HCT116 (cell line): ENCODE measurements at regions not wholly inside any gene's neighbourhood (a gene's known extent, or its start where the extent isn't known, plus 50 kb on each side); places are given as distances from the start of the nearest gene placed in this dataset.

Source experiments
- ATAC-seq: fragments of 200-7000 bp; cut with Tn5 transposase; 2 replicates; pipeline ENCODE4 v1.9.1; 2020; ENCODE audit warnings: mild to moderate bottlenecking, moderate library complexity
- BruUV-seq: library from RNA; stranded (reverse); fragments of 400-500 nt; replicated peaks from 2 replicates; lab custom pipeline; 2021; lab: Mats Ljungman, UMichigan
- CTCF ChIA-PET: fragments of 300-600 bp; sonication (Branson Sonifier 250); formaldehyde crosslinking; loops from one replicate; lab custom pipeline; 2021; ENCODE audit warnings: antibody characterized with exemption; lab: Charles Lee
- POLR2A ChIA-PET: fragments of 300-600, 350-600 bp; sonication (Branson Sonifier 250); formaldehyde crosslinking; loops from one replicate; lab custom pipeline; 2021; ENCODE audit warnings: antibody characterized with exemption; lab: Charles Lee
- RAD21 ChIA-PET, 2 experiments: fragments of 300-600 bp; sonication (Branson Sonifier 250); formaldehyde crosslinking; loops; one replicate each; lab custom pipeline; 2023; ENCODE audit warnings: low total read pairs in 2 of 2; ENCODE audit not compliant: uncharacterized antibody in 2 of 2, unreplicated experiment in 2 of 2, low non-redundant PET in 1 of 2; lab: Charles Lee
- DNase-seq: peaks from one replicate; pipeline ENCODE4 v3.0.0-alpha.2; 2010; ENCODE audit warnings: low read depth, low spot score
- H2AFZ ChIP-seq: fragments of 200-600 bp; shearing (Covaris generic), sonication (generic); 2 replicates; pipeline ENCODE4 v1.6.1; 2017; ENCODE audit warnings: low read depth, mixed run types, mixed read lengths, antibody characterized with exemption, low read length; ENCODE audit not compliant: poor library complexity, severe bottlenecking
- H3K27ac ChIP-seq: 2 replicates; pipeline ENCODE4 v1.5.1; 2012; ENCODE audit warnings: low read depth, low read length
- H3K27me3 ChIP-seq: fragments of 200-600 bp; sonication (generic); 2 replicates; pipeline ENCODE4 v1.6.1; 2016; ENCODE audit warnings: mixed run types, low read length, mixed read lengths; ENCODE audit not compliant: insufficient read depth
- H3K36me3 ChIP-seq, 2 experiments: fragments of 200-500 bp in 1 of 2; fragments of 200-600 bp in 1 of 2; sonication (Bioruptor generic) in 1 of 2; sonication (generic) in 1 of 2; 2 replicates each; pipeline versions ENCODE4 v1.5.1 to v1.6.1; 2014 to 2016; ENCODE audit warnings: low read length in 2 of 2, inconsistent platforms in 1 of 2, mixed read lengths in 1 of 2, mixed run types in 1 of 2; ENCODE audit not compliant: insufficient read depth in 2 of 2, control insufficient read depth in 1 of 2
- H3K4me1 ChIP-seq, 2 experiments: fragments of 200-600 bp in 1 of 2; sonication (generic) in 1 of 2; 2 replicates each; pipeline versions ENCODE4 v1.5.1 to v1.6.1; 2012 to 2017; ENCODE audit warnings: low read length in 2 of 2, inconsistent platforms in 1 of 2, mild to moderate bottlenecking in 1 of 2, mixed read lengths in 1 of 2, mixed run types in 1 of 2, moderate library complexity in 1 of 2; ENCODE audit not compliant: insufficient read depth in 2 of 2, control insufficient read depth in 1 of 2
- H3K4me2 ChIP-seq: fragments of 200-600 bp; sonication (generic); 2 replicates; pipeline ENCODE4 v1.6.1; 2017; ENCODE audit warnings: mixed run types, low read length, mixed read lengths
- H3K4me3 ChIP-seq, 2 experiments: fragments of 200-600 bp in 1 of 2; sonication (generic) in 1 of 2; replicated peaks in 1 of 2; 2 replicates each; pipeline ENCODE4 v1.5.1; 2011 to 2016; ENCODE audit warnings: low read length in 2 of 2, control low read depth in 1 of 2, low read depth in 1 of 2, mild to moderate bottlenecking in 1 of 2, mixed read lengths in 1 of 2, mixed run types in 1 of 2
- H3K79me2 ChIP-seq: fragments of 200-600 bp; sonication (generic); 2 replicates; pipeline ENCODE4 v1.6.1; 2017; ENCODE audit warnings: mild to moderate bottlenecking, mixed run types, low read length, moderate library complexity, mixed read lengths; ENCODE audit not compliant: insufficient read depth
- H3K9ac ChIP-seq: fragments of 200-600 bp; sonication (generic); 2 replicates; pipeline ENCODE4 v1.6.1; 2016; ENCODE audit warnings: low read length, mixed read lengths
- H3K9me2 ChIP-seq: fragments of 200-600 bp; sonication (generic), shearing (Covaris generic); 2 replicates; pipeline ENCODE4 v1.6.1; 2017; ENCODE audit warnings: mixed run types, mild to moderate bottlenecking, moderate library complexity; ENCODE audit not compliant: insufficient read depth
- H3K9me3 ChIP-seq, 2 experiments: fragments of 200-500 bp in 1 of 2; fragments of 200-600 bp in 1 of 2; sonication (Bioruptor generic) in 1 of 2; sonication (generic) in 1 of 2; 2 replicates each; pipeline ENCODE4 v1.6.1; 2014 to 2017; ENCODE audit warnings: low read length in 2 of 2, mixed read lengths in 2 of 2, inconsistent platforms in 1 of 2, low read depth in 1 of 2, mild to moderate bottlenecking in 1 of 2, mixed run types in 1 of 2, moderate library complexity in 1 of 2; ENCODE audit not compliant: control insufficient read depth in 1 of 2, insufficient read depth in 1 of 2
- H4K20me1 ChIP-seq: fragments of 200-600 bp; sonication (generic), shearing (Covaris generic); 2 replicates; pipeline ENCODE4 v1.6.1; 2017; ENCODE audit warnings: mixed run types, mild to moderate bottlenecking, moderate library complexity; ENCODE audit not compliant: insufficient read depth
- CBX3 ChIP-seq: IDR thresholded peaks from 2 replicates; pipeline ENCODE4 v1.6.1; 2012; ENCODE audit warnings: low read depth
- CEBPB ChIP-seq: IDR thresholded peaks from 2 replicates; pipeline ENCODE4 v1.6.1; 2012; ENCODE audit warnings: low read depth
- CTCF ChIP-seq, 3 experiments: fragments of 200-600 bp in 1 of 3; sonication (generic) in 1 of 3; IDR thresholded peaks in 2 of 3; conservative IDR thresholded peaks in 1 of 3; 2 replicates each; pipeline ENCODE4 v1.5.1; 2012 to 2017; ENCODE audit warnings: low read depth in 2 of 3, low read length in 2 of 3, antibody characterized with exemption in 1 of 3, borderline replicate concordance in 1 of 3, control low read depth in 1 of 3, mild to moderate bottlenecking in 1 of 3, mixed read lengths in 1 of 3, mixed run types in 1 of 3, moderate library complexity in 1 of 3; ENCODE audit not compliant: insufficient read depth in 1 of 3
- EGR1 ChIP-seq: IDR thresholded peaks from 2 replicates; pipeline ENCODE4 v1.6.1; 2012; ENCODE audit warnings: low read depth
- EZH2 ChIP-seq: fragments of 200-600 bp; sonication (generic); IDR thresholded peaks from 2 replicates; pipeline ENCODE4 v1.6.1; 2017; ENCODE audit warnings: antibody characterized with exemption, mixed run types
- EZH2phosphoT487 ChIP-seq: fragments of 200-600 bp; IDR thresholded peaks from 2 replicates; pipeline ENCODE4 v1.6.1; 2018; ENCODE audit warnings: antibody characterized with exemption, borderline replicate concordance
- FOSL1 ChIP-seq: IDR thresholded peaks from 2 replicates; pipeline ENCODE4 v1.6.1; 2012; ENCODE audit warnings: low read depth
- POLR2A ChIP-seq: IDR thresholded peaks from 2 replicates; pipeline ENCODE4 v1.7.0; 2011; ENCODE audit warnings: borderline replicate concordance; ENCODE audit not compliant: insufficient read depth, insufficient read length; ENCODE audit errors: extremely low read depth
- POLR2AphosphoS5 ChIP-seq: IDR thresholded peaks from 2 replicates; pipeline ENCODE4 v1.6.1; 2011; ENCODE audit warnings: mild to moderate bottlenecking, low read depth, low read length, moderate library complexity
- RAD21 ChIP-seq: IDR thresholded peaks from 2 replicates; pipeline ENCODE4 v1.6.1; 2012; ENCODE audit warnings: low read depth, mild to moderate bottlenecking
- REST ChIP-seq: IDR thresholded peaks from 2 replicates; pipeline ENCODE4 v1.6.1; 2012; ENCODE audit warnings: low read depth
- SIN3A ChIP-seq: IDR thresholded peaks from 2 replicates; pipeline ENCODE4 v1.6.1; 2012; ENCODE audit warnings: low read depth
- SRF ChIP-seq: IDR thresholded peaks from 2 replicates; pipeline ENCODE4 v1.6.1; 2012; ENCODE audit warnings: low read depth
- TCF7L2 ChIP-seq: IDR thresholded peaks from 2 replicates; pipeline ENCODE4 v1.7.0; 2011; ENCODE audit warnings: borderline replicate concordance, inconsistent platforms; ENCODE audit not compliant: insufficient read depth, insufficient read length; ENCODE audit errors: extremely low read depth
- YY1 ChIP-seq: IDR thresholded peaks from 2 replicates; pipeline ENCODE4 v1.6.1; 2011; ENCODE audit warnings: low read length, low read depth, moderate library complexity, mild to moderate bottlenecking; ENCODE audit not compliant: insufficient replicate concordance; ENCODE audit errors: extremely low read depth
- ZFX ChIP-seq: fragments of 450-650 bp; IDR thresholded peaks from 2 replicates; pipeline ENCODE4 v1.6.1; 2017
- intact Hi-C: fragments of 100-400 bp; cut with micrococcal nuclease; formaldehyde crosslinking; loops from 2 replicates; pipeline ENCODE4 v1.10.0; 2022

GRCh38 chr13:80604098-80604497, 263.2 kb upstream of the SPRY2 start:
- Histone ChIP-seq H3K4me1 (no peaks in the 10 kb centered on the region), H3K4me3 (no peak overlapping the region), H3K9me3 (no peaks in the 10 kb centered on the region), H4K20me1 (no peaks in the 10 kb centered on the region), H2AFZ (no peak overlapping the region), H3K4me2 (no peak overlapping the region), H3K79me2 (no peaks in the 10 kb centered on the region), H3K9ac (no peak overlapping the region), H3K27ac (no peak overlapping the region), H3K27me3 (no peaks in the 10 kb centered on the region), H3K36me3 (no peaks in the 10 kb centered on the region), H3K9me2 (no peaks in the 10 kb centered on the region)
- no peak for DNase-seq
- no TSS peak for BruUV-seq
- intact Hi-C loops: no loop called here
- no peak for ATAC-seq
- POLR2A ChIA-PET: no interaction called here
- no peak for TF ChIP-seq POLR2A
- no peak for TF ChIP-seq EZH2phosphoT487
- TF ChIP-seq POLR2AphosphoS5: no peak
- no peak for TF ChIP-seq EZH2
- no peak for TF ChIP-seq YY1
- TF ChIP-seq REST: no peak
- TF ChIP-seq CEBPB: no peak
- no peak for TF ChIP-seq SRF
- TF ChIP-seq CBX3: no peak
- TF ChIP-seq ZFX: no peak
- no peak for TF ChIP-seq RAD21
- TF ChIP-seq SIN3A: no peak
- TF ChIP-seq TCF7L2: no peak
- TF ChIP-seq CTCF (IDR thresholded peaks at IDR 0.05 in 2 of 3, conservative IDR thresholded peaks at IDR 0.05 in 1 of 3; ENCODE audit: borderline replicate concordance in 1 of 3, insufficient read depth in 1 of 3, low read depth in 2 of 3, low read length in 2 of 3): no peak
- no peak for TF ChIP-seq FOSL1
- TF ChIP-seq EGR1: no peak
- RAD21 ChIA-PET: no interaction called here
- CTCF ChIA-PET: no interaction called here
